ENCODE measurements at regions not wholly inside any gene's neighbourhood (a gene's known extent, or its start where the extent isn't known, plus 50 kb on each side); places are given as distances from the start of the nearest gene placed in this dataset.

GRCh38 chr10:131031346-131031745, 280.2 kb downstream of the TCERG1L start:
- Histone ChIP-seq H3K9me3 (no peaks in the 10 kb centered on the region), H3K27me3 (no peaks in the 10 kb centered on the region), H3K27ac (no peak overlapping the region), H3K4me1 (no peaks in the 10 kb centered on the region), H3K36me3 (no peaks in the 10 kb centered on the region), H3K4me3 (no peak overlapping the region)
- in situ Hi-C loops (cut with MboI; ENCODE audit: low sequenced_read_pairs in 4 of 4), result no loop called here
- DNase-seq (no peak), ATAC-seq (no peak)
- no peak for TF ChIP-seq CTCF (IDR thresholded peaks at IDR 0.05 in 4 of 5, conservative IDR thresholded peaks at IDR 0.05 in 1 of 5)
- TF ChIP-seq POLR2A (IDR thresholded peaks at IDR 0.05), result no peak
- intact Hi-C loops (cut with DNase I; ENCODE audit: low total_unique reads), result no loop called here

GRCh38 chr10:131032329-131033165, 279.0 kb downstream of the TCERG1L start:
- TF ChIP-seq CTCF (IDR thresholded peaks at IDR 0.05 in 4 of 5, conservative IDR thresholded peaks at IDR 0.05 in 1 of 5) (no peak), POLR2A (IDR thresholded peaks at IDR 0.05) (no peak)
- Histone ChIP-seq H3K4me3 (no peak overlapping the region), H3K36me3 (no peaks in the 10 kb centered on the region), H3K27ac (no peak overlapping the region), H3K9me3 (no peaks in the 10 kb centered on the region), H3K27me3 (no peaks in the 10 kb centered on the region), H3K4me1 (no peaks in the 10 kb centered on the region)
- ATAC-seq (no peak), DNase-seq (no peak)
- intact Hi-C loops (cut with DNase I; ENCODE audit: low total_unique reads) (no loop called here), in situ Hi-C loops (cut with MboI; ENCODE audit: low sequenced_read_pairs in 4 of 4) (no loop called here)

GRCh38 chr10:131033166-131034085, 278.1 kb downstream of the TCERG1L start:
- DNase-seq (no peak), ATAC-seq (no peak)
- Histone ChIP-seq H3K27me3 (no peaks in the 10 kb centered on the region), H3K4me1 (no peaks in the 10 kb centered on the region), H3K4me3 (no peak overlapping the region), H3K9me3 (no peaks in the 10 kb centered on the region), H3K27ac (no peak overlapping the region), H3K36me3 (no peaks in the 10 kb centered on the region)
- intact Hi-C loops (cut with DNase I; ENCODE audit: low total_unique reads) (no loop called here), in situ Hi-C loops (cut with MboI; ENCODE audit: low sequenced_read_pairs in 4 of 4) (no loop called here)
- TF ChIP-seq CTCF (IDR thresholded peaks at IDR 0.05 in 4 of 5, conservative IDR thresholded peaks at IDR 0.05 in 1 of 5) (no peak), POLR2A (IDR thresholded peaks at IDR 0.05) (no peak)

- no peaks in the 10 kb centered on the region for H3K4me1 ChIP-seq
- no peaks in the 10 kb centered on the region for H3K36me3 ChIP-seq
- ATAC-seq (no peak), DNase-seq (no peak)
- no peak overlapping the region for H3K27ac ChIP-seq
- intact Hi-C loops (cut with DNase I; ENCODE audit: low total_unique reads) (no loop called here), in situ Hi-C loops (cut with MboI; ENCODE audit: low sequenced_read_pairs in 4 of 4) (no loop called here)
- H3K4me3 ChIP-seq, result no peak overlapping the region
- H3K9me3 ChIP-seq, result no peaks in the 10 kb centered on the region
- TF ChIP-seq CTCF (IDR thresholded peaks at IDR 0.05 in 4 of 5, conservative IDR thresholded peaks at IDR 0.05 in 1 of 5), result no peak
- H3K27me3 ChIP-seq, result no peaks in the 10 kb centered on the region
Observed at GRCh38 chr10:131034451-131034850, 277.1 kb downstream of the TCERG1L start.
